HFF-Myc (cell line): ENCODE measurements at regions not wholly inside any gene's neighbourhood (a gene's known extent, or its start where the extent isn't known, plus 50 kb on each side); places are given as distances from the start of the nearest gene placed in this dataset.

Source experiments
- DNase-seq: peaks from one replicate; pipeline ENCODE4 v3.0.0-alpha.2; 2011; ENCODE audit warnings: low read depth; ENCODE audit errors: extremely low read depth
- H3K4me3 ChIP-seq: replicated peaks from 2 replicates; pipeline ENCODE4 v1.5.1; 2011; ENCODE audit warnings: low read depth, mild to moderate bottlenecking, control low read depth, low read length
- TF ChIP-seq, protein P1 (sequence below): IDR thresholded peaks from 2 replicates; pipeline ENCODE4 v1.5.1; 2012; ENCODE audit warnings: mild to moderate bottlenecking, low read depth, low read length, control low read depth; ENCODE audit errors: missing control alignments

DNA sequence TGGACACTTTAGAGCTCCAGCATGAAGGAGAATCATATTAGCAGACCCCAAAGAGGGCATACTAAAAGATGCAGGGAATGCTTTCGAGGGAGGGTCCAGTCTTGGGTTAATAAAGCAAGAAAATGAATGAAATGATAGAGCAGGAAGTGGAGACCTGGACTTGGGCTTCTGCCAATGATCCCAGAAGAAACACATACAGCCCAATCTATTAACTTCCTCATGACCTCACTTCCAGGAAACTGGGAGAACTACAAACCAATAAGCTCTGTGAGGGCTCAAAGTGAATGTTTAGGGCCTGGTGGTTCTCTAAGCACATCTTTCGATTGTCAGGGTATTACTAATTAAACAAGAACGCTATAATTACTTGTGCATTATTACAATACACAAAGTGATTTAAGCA is 53.6 kb upstream of the SSX2IP start:
- H3K4me3 ChIP-seq, result no peak overlapping the region
- TF ChIP-seq, protein P1, sequence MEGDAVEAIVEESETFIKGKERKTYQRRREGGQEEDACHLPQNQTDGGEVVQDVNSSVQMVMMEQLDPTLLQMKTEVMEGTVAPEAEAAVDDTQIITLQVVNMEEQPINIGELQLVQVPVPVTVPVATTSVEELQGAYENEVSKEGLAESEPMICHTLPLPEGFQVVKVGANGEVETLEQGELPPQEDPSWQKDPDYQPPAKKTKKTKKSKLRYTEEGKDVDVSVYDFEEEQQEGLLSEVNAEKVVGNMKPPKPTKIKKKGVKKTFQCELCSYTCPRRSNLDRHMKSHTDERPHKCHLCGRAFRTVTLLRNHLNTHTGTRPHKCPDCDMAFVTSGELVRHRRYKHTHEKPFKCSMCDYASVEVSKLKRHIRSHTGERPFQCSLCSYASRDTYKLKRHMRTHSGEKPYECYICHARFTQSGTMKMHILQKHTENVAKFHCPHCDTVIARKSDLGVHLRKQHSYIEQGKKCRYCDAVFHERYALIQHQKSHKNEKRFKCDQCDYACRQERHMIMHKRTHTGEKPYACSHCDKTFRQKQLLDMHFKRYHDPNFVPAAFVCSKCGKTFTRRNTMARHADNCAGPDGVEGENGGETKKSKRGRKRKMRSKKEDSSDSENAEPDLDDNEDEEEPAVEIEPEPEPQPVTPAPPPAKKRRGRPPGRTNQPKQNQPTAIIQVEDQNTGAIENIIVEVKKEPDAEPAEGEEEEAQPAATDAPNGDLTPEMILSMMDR, result no peak
- no peak for DNase-seq

DNA sequence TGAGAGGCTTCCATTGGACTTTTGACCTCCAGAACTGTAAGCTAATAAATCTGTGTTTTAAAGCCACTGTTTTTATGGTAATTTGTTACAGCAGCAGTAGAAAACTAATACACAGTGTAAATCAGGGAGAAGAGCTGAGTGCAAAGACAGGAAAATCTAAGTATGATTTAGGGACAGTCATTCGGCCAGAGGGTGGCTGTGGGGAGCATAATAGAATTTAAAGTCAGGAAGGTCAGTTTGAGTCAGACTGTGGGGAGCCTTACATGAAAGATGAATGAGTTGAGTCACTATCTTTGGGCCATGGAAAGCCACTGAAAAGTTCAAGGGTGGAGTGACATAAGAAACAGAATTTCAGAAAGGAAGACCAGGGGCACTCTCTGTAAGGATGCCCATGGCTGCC is 52.4 kb upstream of the SSX2IP start:
- DNase-seq, result no peak
- TF ChIP-seq, protein P1, result no peak
- H3K4me3 ChIP-seq, result no peak overlapping the region

DNA sequence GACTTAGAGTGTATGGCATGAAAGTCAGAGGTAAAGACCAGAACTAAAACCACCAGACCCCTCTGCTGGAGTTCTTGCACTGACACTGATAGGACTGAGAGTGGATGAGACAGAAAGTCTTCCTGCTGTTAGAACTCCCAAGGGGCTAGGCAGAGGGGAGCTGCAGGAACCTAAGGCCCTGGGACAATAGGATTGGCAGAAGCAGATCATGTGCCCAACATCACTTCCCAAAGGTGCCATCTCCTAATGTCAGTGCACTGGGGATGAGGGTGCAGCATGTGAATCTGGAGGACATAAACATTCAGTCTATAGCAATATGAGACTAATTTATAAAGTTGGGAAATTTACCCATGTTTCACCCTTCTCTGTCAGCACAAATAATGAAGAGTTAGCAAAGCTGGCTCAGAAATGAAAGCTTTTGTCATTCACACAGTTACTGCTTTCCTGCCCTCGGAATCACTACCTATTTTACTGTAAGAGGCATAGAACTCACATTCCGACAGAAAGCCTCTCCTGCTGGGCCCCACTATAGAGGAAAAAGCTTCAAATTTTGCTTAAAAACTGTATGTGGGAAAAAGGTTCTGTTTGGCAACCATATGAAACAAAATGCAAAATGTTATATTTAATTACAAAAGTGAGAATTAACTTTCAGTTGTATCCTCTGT is 49.9 kb upstream of the SSX2IP start:
- H3K4me3 ChIP-seq, result no peak overlapping the region
- no peak for DNase-seq
- TF ChIP-seq, protein P1, result no peak
